Glutamatergic neuron (in vitro differentiated cells): ENCODE measurements at regions not wholly inside any gene's neighbourhood (a gene's known extent, or its start where the extent isn't known, plus 50 kb on each side); places are given as distances from the start of the nearest gene placed in this dataset.

ENCODE experiments used
- DNase-seq: peaks from one replicate; pipeline ENCODE4 v3.0.0; 2022
- H3K27ac Mint-ChIP-seq: one replicate; pipeline ENCODE4 v1.8.0; 2020; ENCODE audit warnings: mild to moderate bottlenecking, mixed read lengths, inconsistent platforms; ENCODE audit not compliant: unreplicated experiment
- H3K27me3 Mint-ChIP-seq: one replicate; pipeline ENCODE4 v1.8.0; 2020; ENCODE audit warnings: mild to moderate bottlenecking, moderate library complexity, mixed read lengths, inconsistent platforms; ENCODE audit not compliant: unreplicated experiment
- H3K36me3 Mint-ChIP-seq: one replicate; pipeline ENCODE4 v1.8.0; 2020; ENCODE audit warnings: mild to moderate bottlenecking, mixed read lengths, inconsistent platforms; ENCODE audit not compliant: unreplicated experiment
- H3K4me1 Mint-ChIP-seq: one replicate; pipeline ENCODE4 v1.8.0; 2020; ENCODE audit warnings: mild to moderate bottlenecking, low read depth, mixed read lengths, inconsistent platforms; ENCODE audit not compliant: unreplicated experiment
- H3K4me3 Mint-ChIP-seq: one replicate; pipeline ENCODE4 v1.8.0; 2020; ENCODE audit warnings: mild to moderate bottlenecking, mixed read lengths, inconsistent platforms; ENCODE audit not compliant: unreplicated experiment
- H3K9me3 Mint-ChIP-seq: one replicate; pipeline ENCODE4 v1.8.0; 2020; ENCODE audit warnings: mild to moderate bottlenecking, moderate library complexity, mixed read lengths, inconsistent platforms; ENCODE audit not compliant: unreplicated experiment
- CTCF ChIP-seq: fragments of 200-600 bp; sonication (generic); IDR thresholded peaks from one replicate; pipeline ENCODE4 v1.5.0; 2021; ENCODE audit not compliant: partially characterized antibody, unreplicated experiment

DNA sequence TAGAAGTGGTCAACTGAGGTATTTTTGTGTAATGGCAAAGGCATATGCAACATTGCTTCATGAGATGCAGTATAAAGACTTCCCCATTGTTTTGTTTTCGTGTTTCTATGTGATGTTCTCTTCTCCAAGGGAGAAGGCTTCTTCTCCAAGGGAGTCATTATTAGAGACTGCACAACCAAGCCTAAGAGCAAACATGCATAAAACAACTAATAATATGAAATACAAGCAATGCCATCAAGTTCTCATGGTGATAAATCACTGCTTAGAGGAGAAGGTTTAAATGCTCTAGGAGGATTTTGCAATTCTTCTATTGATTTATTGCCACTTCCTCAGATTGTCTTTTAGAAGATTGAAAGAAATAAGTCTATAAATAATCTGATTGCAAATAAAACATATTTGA, 524.4 kb downstream of the IRS1 start:
- DNase-seq = no peak
- Mint-ChIP-seq H3K27me3 (no peaks in the 10 kb centered on the region), H3K36me3 (no peaks in the 10 kb centered on the region), H3K27ac (no peak overlapping the region), H3K4me3 (no peak overlapping the region), H3K4me1 (no peaks in the 10 kb centered on the region), H3K9me3 (no peaks in the 10 kb centered on the region)
- TF ChIP-seq CTCF = no peak

GRCh38 chr2:226274143-226274542, 525.5 kb downstream of the IRS1 start:
- Mint-ChIP-seq H3K9me3 (no peaks in the 10 kb centered on the region), H3K27ac (no peak overlapping the region)

DNA sequence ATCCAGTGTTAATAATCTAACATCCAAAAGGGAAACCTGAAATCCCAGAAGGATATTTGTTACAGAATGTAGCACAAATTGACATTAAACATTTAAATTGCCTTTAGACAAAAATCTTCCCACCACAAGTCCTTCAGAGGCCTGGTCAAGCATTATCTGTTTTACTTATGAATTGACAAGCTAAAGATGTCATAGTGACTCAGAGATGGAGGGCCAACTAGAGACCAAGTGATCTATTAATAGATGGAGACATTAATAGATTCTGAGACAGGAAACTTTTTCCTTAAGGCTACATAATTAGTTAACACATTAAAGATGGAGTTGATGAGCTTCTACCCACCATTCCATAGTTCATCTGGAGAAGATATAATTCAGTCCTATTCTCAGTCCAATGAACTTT, 526.2 kb downstream of the IRS1 start:
- DNase-seq = no peak
- H3K27me3 Mint-ChIP-seq = no peaks in the 10 kb centered on the region
- no peaks in the 10 kb centered on the region for H3K36me3 Mint-ChIP-seq
- no peak for TF ChIP-seq CTCF
- no peaks in the 10 kb centered on the region for H3K4me1 Mint-ChIP-seq
- no peak overlapping the region for H3K4me3 Mint-ChIP-seq
- H3K9me3 Mint-ChIP-seq = no peaks in the 10 kb centered on the region
- H3K27ac Mint-ChIP-seq = no peak overlapping the region

More at GRCh38 chr2:226274143-226274542, 525.5 kb downstream of the IRS1 start:
- no peaks in the 10 kb centered on the region for H3K27me3 Mint-ChIP-seq
- TF ChIP-seq CTCF = no peak
- H3K36me3 Mint-ChIP-seq = no peaks in the 10 kb centered on the region
- no peaks in the 10 kb centered on the region for H3K4me1 Mint-ChIP-seq
- H3K4me3 Mint-ChIP-seq = no peak overlapping the region
- DNase-seq = no peak

- Mint-ChIP-seq H3K9me3 (no peaks in the 10 kb centered on the region), H3K36me3 (no peaks in the 10 kb centered on the region), H3K4me3 (no peak overlapping the region), H3K27me3 (no peaks in the 10 kb centered on the region), H3K27ac (no peak overlapping the region), H3K4me1 (no peaks in the 10 kb centered on the region)
- TF ChIP-seq CTCF = no peak
- DNase-seq = no peak
Observed at GRCh38 chr2:226272435-226272834, 527.2 kb downstream of the IRS1 start.

DNA sequence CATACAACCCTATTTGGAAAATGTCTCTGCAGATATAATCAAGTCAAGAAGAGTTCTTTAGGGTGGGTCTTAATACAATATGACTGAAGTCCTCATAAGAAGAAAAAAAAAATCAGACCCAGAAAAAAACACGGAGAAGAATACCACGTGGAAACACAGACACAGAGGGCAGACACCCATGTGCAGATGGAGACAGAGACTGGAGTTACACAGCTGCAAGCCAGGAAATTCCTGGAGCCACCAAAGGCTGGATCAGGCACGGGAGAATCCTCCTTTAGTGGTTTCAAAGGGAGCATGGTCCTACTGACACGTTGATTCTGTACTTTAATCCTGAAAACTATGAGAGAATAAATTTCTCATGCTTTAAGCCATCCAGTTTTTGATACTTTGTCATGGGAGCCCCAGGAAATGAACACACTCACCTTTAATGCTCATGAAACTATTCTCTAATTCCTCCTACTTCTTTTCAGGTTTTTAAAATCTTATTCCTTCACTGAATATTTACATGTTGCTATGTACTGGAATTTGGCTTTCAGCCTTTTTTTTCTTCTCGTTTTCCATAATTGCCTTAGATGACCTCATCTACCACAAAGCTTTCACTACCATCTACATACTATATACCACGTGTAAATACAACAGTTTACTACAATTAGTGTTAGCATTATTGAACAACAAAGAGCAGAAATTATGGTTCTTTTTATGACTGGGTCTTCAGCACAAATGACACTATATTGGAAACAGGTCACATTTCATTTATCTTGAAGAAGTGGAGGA, 529.1 kb downstream of the IRS1 start:
- H3K27me3 Mint-ChIP-seq = no peaks in the 10 kb centered on the region
- H3K36me3 Mint-ChIP-seq = no peaks in the 10 kb centered on the region
- no peak for TF ChIP-seq CTCF
- DNase-seq = no peak
- H3K4me3 Mint-ChIP-seq = no peak overlapping the region
- no peak overlapping the region for H3K27ac Mint-ChIP-seq
- no peaks in the 10 kb centered on the region for H3K4me1 Mint-ChIP-seq
- no peaks in the 10 kb centered on the region for H3K9me3 Mint-ChIP-seq
